NCI-H1417 treated with DMSO at 0.1 percent for 48 hours (cell line): ENCODE measurements at regions not wholly inside any gene's neighbourhood (a gene's known extent, or its start where the extent isn't known, plus 50 kb on each side); places are given as distances from the start of the nearest gene placed in this dataset.
"Not testable (repeated sequence)": the region's sequence is repeated elsewhere in the genome, so short reads cannot be mapped to it uniquely, and the experiment has no call there.

Experiments
- DNase-seq: peaks from one replicate; lab custom pipeline; 2025; lab: John Stamatoyannopoulos, UW

- DNase-seq: no peak
Measured at GRCh38 chr4:126526335-126526734, 1106.4 kb upstream of the INTU start.

GRCh38 chr4:126529997-126530396 lies 1102.8 kb upstream of the INTU start:
- no peak for DNase-seq

GRCh38 chr4:126530996-126531585 lies 1101.7 kb upstream of the INTU start:
- no peak for DNase-seq

- no peak for DNase-seq
Measured at GRCh38 chr4:126532527-126532926, 1100.2 kb upstream of the INTU start.

- no peak for DNase-seq
Measured at GRCh38 chr4:126533146-126533805, 1099.5 kb upstream of the INTU start.

- DNase-seq: no peak
Measured at GRCh38 chr4:126539771-126540170, 1093.0 kb upstream of the INTU start.

GRCh38 chr4:126541820-126542219 lies 1090.9 kb upstream of the INTU start:
- no peak for DNase-seq

- DNase-seq: no peak
Measured at GRCh38 chr4:126544276-126544675, 1088.5 kb upstream of the INTU start.

- not testable (repeated sequence) for DNase-seq
Measured at GRCh38 chr4:126546197-126546596, 1086.6 kb upstream of the INTU start.

- DNase-seq: no peak
Measured at GRCh38 chr4:126547352-126547751, 1085.4 kb upstream of the INTU start.

- no peak for DNase-seq
Measured at GRCh38 chr4:126548890-126549289, 1083.9 kb upstream of the INTU start.

GRCh38 chr4:126552321-126552720 lies 1080.4 kb upstream of the INTU start:
- DNase-seq: no peak

- DNase-seq: no peak
Measured at GRCh38 chr4:126553248-126553647, 1079.5 kb upstream of the INTU start.

GRCh38 chr4:126558596-126558995 lies 1074.2 kb upstream of the INTU start:
- no peak for DNase-seq

- no peak for DNase-seq
Measured at GRCh38 chr4:126559961-126560360, 1072.8 kb upstream of the INTU start.

- no peak for DNase-seq
Measured at GRCh38 chr4:126560794-126561193, 1072.0 kb upstream of the INTU start.

- no peak for DNase-seq
Measured at GRCh38 chr4:126563389-126563788, 1069.4 kb upstream of the INTU start.

- DNase-seq: no peak
Measured at GRCh38 chr4:126564283-126564854, 1068.4 kb upstream of the INTU start.

- no peak for DNase-seq
Measured at GRCh38 chr4:126568652-126569570, 1063.8 kb upstream of the INTU start.

- DNase-seq: no peak
Measured at GRCh38 chr4:126572264-126572663, 1060.5 kb upstream of the INTU start.

- DNase-seq: no peak
Measured at GRCh38 chr4:126582737-126583136, 1050.0 kb upstream of the INTU start.

GRCh38 chr4:126583509-126583908 lies 1049.2 kb upstream of the INTU start:
- DNase-seq: no peak

- no peak for DNase-seq
Measured at GRCh38 chr4:126591583-126591982, 1041.2 kb upstream of the INTU start.
